ENCODE measurements at regions not wholly inside any gene's neighbourhood (a gene's known extent, or its start where the extent isn't known, plus 50 kb on each side); places are given as distances from the start of the nearest gene placed in this dataset.

GRCh38 chr18:10403708-10404107, 50.7 kb upstream of the APCDD1 start:
- H3K9me3 ChIP-seq: no peaks in the 10 kb centered on the region
- H3K27ac ChIP-seq: peak overlapping the region; percentile 29 to 70
- no peaks in the 10 kb centered on the region for H3K27me3 ChIP-seq
- H3K4me3 ChIP-seq: no peak overlapping the region
- TF ChIP-seq CTCF (IDR thresholded peaks at IDR 0.05) (no peak), POLR2A (IDR thresholded peaks at IDR 0.05) (no peak), POLR2AphosphoS5 (IDR thresholded peaks at IDR 0.05) (no peak)
- no peaks in the 10 kb centered on the region for H3K4me1 ChIP-seq
- DNase-seq (ENCODE audit: low spot score in 2 of 2): no peak
- no peaks in the 10 kb centered on the region for H3K36me3 ChIP-seq
- intact Hi-C loops (cut with DNase I; ENCODE audit: low total_unique reads): no loop called here

- H3K9me3 ChIP-seq: no peaks in the 10 kb centered on the region
- no peak overlapping the region for H3K4me3 ChIP-seq
- H3K36me3 ChIP-seq: no peaks in the 10 kb centered on the region
- H3K4me1 ChIP-seq: no peaks in the 10 kb centered on the region
- peak overlapping the region; percentile 29 to 70 for H3K27ac ChIP-seq
- H3K27me3 ChIP-seq: no peaks in the 10 kb centered on the region
- no peak for TF ChIP-seq POLR2AphosphoS5 (IDR thresholded peaks at IDR 0.05)
- no peak for TF ChIP-seq POLR2A (IDR thresholded peaks at IDR 0.05)
- no peak for TF ChIP-seq CTCF (IDR thresholded peaks at IDR 0.05)
- intact Hi-C loops (cut with DNase I; ENCODE audit: low total_unique reads): no loop called here
- no peak for DNase-seq (ENCODE audit: low spot score in 2 of 2)
Observed at GRCh38 chr18:10404168-10404567, 50.3 kb upstream of the APCDD1 start.

Measured in breast epithelium (tissue), 4 donors.